H1 (cell line): ENCODE measurements at regions not wholly inside any gene's neighbourhood (a gene's known extent, or its start where the extent isn't known, plus 50 kb on each side); places are given as distances from the start of the nearest gene placed in this dataset.

ENCODE experiments used
- HDAC6 ChIP-seq: IDR thresholded peaks from one replicate; pipeline ENCODE4 v1.7.1; 2012; ENCODE audit warnings: low read depth, mild to moderate bottlenecking, inconsistent platforms, low read length, moderate library complexity
- RXRA ChIP-seq: IDR thresholded peaks from 2 replicates; pipeline ENCODE4 v1.6.1; 2011; ENCODE audit warnings: low read depth, mild to moderate bottlenecking, low read length, moderate library complexity; ENCODE audit not compliant: insufficient read depth
- TCF12 ChIP-seq: IDR thresholded peaks from 2 replicates; pipeline ENCODE4 v1.6.1; 2011; ENCODE audit warnings: low read depth, mild to moderate bottlenecking, low read length

- no peak for TF ChIP-seq RXRA
- TF ChIP-seq HDAC6, result no peak
- TF ChIP-seq TCF12, result no peak
These were observed 315.0 kb downstream of the PPP1R2C start (continued) for GRCh38 chrX:42462917-42463316.
